H1 (cell line): ENCODE measurements at regions not wholly inside any gene's neighbourhood (a gene's known extent, or its start where the extent isn't known, plus 50 kb on each side); places are given as distances from the start of the nearest gene placed in this dataset.

ENCODE experiments used
- BCL11A ChIP-seq, 2 experiments: IDR thresholded peaks; one replicate each; pipeline ENCODE4 v1.6.1; 2011; ENCODE audit warnings: low read depth in 2 of 2, low read length in 2 of 2, mild to moderate bottlenecking in 2 of 2
- CEBPB ChIP-seq: IDR thresholded peaks from 2 replicates; pipeline ENCODE4 v1.6.1; 2012; ENCODE audit warnings: low read depth, low read length
- CHD1 ChIP-seq: IDR thresholded peaks from 2 replicates; pipeline ENCODE4 v1.6.1; 2012; ENCODE audit warnings: low read depth, low read length, improper control_type of control experiment
- HDAC2 ChIP-seq, 2 experiments: fragments of 300-600 bp in 1 of 2; sonication (generic) in 1 of 2; IDR thresholded peaks; 2 replicates each; pipeline ENCODE4 v1.6.1; 2011 to 2012; ENCODE audit warnings: low read depth in 2 of 2, low read length in 2 of 2, mild to moderate bottlenecking in 2 of 2, moderate library complexity in 2 of 2, borderline replicate concordance in 1 of 2, inconsistent platforms in 1 of 2
- HDAC6 ChIP-seq: IDR thresholded peaks from one replicate; pipeline ENCODE4 v1.7.1; 2012; ENCODE audit warnings: low read depth, mild to moderate bottlenecking, inconsistent platforms, low read length, moderate library complexity
- POLR2AphosphoS5 ChIP-seq: IDR thresholded peaks from 2 replicates; pipeline ENCODE4 v1.6.1; 2011; ENCODE audit warnings: low read depth, low read length
- POU5F1 ChIP-seq: IDR thresholded peaks from 2 replicates; pipeline ENCODE4 v1.6.1; 2011; ENCODE audit warnings: low read depth, mild to moderate bottlenecking, low read length, moderate library complexity
- RAD21 ChIP-seq, 2 experiments: IDR thresholded peaks in 1 of 2; conservative IDR thresholded peaks in 1 of 2; 2 replicates each; pipeline ENCODE4 v1.6.1; 2011; ENCODE audit warnings: low read depth in 2 of 2, low read length in 2 of 2, improper control_type of control experiment in 1 of 2, inconsistent platforms in 1 of 2, mild to moderate bottlenecking in 1 of 2, moderate library complexity in 1 of 2
- SUZ12 ChIP-seq: fragments of 200-600 bp; sonication (generic); IDR thresholded peaks from 2 replicates; pipeline ENCODE4 v1.6.1; 2012; ENCODE audit warnings: mild to moderate bottlenecking, inconsistent platforms, low read length, moderate library complexity, mixed read lengths
- YY1 ChIP-seq: IDR thresholded peaks from 2 replicates; pipeline ENCODE4 v1.6.1; 2011; ENCODE audit warnings: low read depth, mild to moderate bottlenecking, low read length
- ZNF274 ChIP-seq: IDR thresholded peaks from 2 replicates; pipeline ENCODE4 v1.7.0; 2012; ENCODE audit warnings: low read length, borderline replicate concordance; ENCODE audit errors: extremely low read depth
- TF ChIP-seq, protein P1 (sequence below): fragments of 300-600 bp; sonication (generic); IDR thresholded peaks from 2 replicates; pipeline ENCODE4 v1.7.1; 2012; ENCODE audit warnings: low read length, moderate library complexity, mild to moderate bottlenecking, inconsistent platforms; ENCODE audit not compliant: insufficient replicate concordance

DNA sequence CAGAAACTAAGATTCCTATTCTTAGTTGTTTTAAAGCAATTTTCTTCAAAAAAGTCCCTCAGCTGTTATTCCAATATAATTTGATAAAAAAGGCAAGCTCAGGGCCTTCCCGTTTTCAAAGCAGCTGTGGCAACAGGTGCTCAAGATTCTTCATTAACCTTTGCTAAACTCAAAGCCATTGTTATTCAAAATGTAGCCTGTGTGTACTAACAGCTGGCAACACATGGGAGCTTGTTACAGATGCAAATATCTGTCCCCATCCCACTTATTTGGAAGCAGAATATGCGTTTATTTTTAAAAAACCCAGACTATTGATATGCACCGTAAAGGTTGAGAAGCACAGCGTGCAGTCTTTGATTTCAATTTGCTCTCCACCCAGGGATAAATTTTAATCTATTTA is 210.4 kb upstream of the SYT10 start (continued):
- TF ChIP-seq, protein P1, sequence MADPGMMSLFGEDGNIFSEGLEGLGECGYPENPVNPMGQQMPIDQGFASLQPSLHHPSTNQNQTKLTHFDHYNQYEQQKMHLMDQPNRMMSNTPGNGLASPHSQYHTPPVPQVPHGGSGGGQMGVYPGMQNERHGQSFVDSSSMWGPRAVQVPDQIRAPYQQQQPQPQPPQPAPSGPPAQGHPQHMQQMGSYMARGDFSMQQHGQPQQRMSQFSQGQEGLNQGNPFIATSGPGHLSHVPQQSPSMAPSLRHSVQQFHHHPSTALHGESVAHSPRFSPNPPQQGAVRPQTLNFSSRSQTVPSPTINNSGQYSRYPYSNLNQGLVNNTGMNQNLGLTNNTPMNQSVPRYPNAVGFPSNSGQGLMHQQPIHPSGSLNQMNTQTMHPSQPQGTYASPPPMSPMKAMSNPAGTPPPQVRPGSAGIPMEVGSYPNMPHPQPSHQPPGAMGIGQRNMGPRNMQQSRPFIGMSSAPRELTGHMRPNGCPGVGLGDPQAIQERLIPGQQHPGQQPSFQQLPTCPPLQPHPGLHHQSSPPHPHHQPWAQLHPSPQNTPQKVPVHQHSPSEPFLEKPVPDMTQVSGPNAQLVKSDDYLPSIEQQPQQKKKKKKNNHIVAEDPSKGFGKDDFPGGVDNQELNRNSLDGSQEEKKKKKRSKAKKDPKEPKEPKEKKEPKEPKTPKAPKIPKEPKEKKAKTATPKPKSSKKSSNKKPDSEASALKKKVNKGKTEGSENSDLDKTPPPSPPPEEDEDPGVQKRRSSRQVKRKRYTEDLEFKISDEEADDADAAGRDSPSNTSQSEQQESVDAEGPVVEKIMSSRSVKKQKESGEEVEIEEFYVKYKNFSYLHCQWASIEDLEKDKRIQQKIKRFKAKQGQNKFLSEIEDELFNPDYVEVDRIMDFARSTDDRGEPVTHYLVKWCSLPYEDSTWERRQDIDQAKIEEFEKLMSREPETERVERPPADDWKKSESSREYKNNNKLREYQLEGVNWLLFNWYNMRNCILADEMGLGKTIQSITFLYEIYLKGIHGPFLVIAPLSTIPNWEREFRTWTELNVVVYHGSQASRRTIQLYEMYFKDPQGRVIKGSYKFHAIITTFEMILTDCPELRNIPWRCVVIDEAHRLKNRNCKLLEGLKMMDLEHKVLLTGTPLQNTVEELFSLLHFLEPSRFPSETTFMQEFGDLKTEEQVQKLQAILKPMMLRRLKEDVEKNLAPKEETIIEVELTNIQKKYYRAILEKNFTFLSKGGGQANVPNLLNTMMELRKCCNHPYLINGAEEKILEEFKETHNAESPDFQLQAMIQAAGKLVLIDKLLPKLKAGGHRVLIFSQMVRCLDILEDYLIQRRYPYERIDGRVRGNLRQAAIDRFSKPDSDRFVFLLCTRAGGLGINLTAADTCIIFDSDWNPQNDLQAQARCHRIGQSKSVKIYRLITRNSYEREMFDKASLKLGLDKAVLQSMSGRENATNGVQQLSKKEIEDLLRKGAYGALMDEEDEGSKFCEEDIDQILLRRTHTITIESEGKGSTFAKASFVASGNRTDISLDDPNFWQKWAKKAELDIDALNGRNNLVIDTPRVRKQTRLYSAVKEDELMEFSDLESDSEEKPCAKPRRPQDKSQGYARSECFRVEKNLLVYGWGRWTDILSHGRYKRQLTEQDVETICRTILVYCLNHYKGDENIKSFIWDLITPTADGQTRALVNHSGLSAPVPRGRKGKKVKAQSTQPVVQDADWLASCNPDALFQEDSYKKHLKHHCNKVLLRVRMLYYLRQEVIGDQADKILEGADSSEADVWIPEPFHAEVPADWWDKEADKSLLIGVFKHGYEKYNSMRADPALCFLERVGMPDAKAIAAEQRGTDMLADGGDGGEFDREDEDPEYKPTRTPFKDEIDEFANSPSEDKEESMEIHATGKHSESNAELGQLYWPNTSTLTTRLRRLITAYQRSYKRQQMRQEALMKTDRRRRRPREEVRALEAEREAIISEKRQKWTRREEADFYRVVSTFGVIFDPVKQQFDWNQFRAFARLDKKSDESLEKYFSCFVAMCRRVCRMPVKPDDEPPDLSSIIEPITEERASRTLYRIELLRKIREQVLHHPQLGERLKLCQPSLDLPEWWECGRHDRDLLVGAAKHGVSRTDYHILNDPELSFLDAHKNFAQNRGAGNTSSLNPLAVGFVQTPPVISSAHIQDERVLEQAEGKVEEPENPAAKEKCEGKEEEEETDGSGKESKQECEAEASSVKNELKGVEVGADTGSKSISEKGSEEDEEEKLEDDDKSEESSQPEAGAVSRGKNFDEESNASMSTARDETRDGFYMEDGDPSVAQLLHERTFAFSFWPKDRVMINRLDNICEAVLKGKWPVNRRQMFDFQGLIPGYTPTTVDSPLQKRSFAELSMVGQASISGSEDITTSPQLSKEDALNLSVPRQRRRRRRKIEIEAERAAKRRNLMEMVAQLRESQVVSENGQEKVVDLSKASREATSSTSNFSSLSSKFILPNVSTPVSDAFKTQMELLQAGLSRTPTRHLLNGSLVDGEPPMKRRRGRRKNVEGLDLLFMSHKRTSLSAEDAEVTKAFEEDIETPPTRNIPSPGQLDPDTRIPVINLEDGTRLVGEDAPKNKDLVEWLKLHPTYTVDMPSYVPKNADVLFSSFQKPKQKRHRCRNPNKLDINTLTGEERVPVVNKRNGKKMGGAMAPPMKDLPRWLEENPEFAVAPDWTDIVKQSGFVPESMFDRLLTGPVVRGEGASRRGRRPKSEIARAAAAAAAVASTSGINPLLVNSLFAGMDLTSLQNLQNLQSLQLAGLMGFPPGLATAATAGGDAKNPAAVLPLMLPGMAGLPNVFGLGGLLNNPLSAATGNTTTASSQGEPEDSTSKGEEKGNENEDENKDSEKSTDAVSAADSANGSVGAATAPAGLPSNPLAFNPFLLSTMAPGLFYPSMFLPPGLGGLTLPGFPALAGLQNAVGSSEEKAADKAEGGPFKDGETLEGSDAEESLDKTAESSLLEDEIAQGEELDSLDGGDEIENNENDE = peak; percentile 35
- TF ChIP-seq POLR2AphosphoS5 = no peak
- TF ChIP-seq POU5F1 = peak; percentile 89; the same call in 1 of the 2 replicates
- no peak for TF ChIP-seq RAD21 (IDR thresholded peaks at IDR 0.05 in 1 of 2, conservative IDR thresholded peaks at IDR 0.05 in 1 of 2; ENCODE audit: low read depth in 2 of 2, low read length in 2 of 2)
- TF ChIP-seq HDAC2 (IDR thresholded peaks at IDR 0.05; ENCODE audit: borderline replicate concordance in 1 of 2, low read depth in 2 of 2, low read length in 2 of 2) = peak in 1 of 2 experiments; percentile 84; a peak in 1 of 4 replicates
- peak in 1 of 2 experiments; percentile 11 for TF ChIP-seq BCL11A (IDR thresholded peaks at IDR 0.05; ENCODE audit: low read depth in 2 of 2, low read length in 2 of 2)
- TF ChIP-seq CHD1 = no peak
- no peak for TF ChIP-seq HDAC6
- TF ChIP-seq SUZ12 = no peak
- 0 out of 2 replicates have a peak, but pooled peaks have one; percentile 12 for TF ChIP-seq CEBPB
- TF ChIP-seq YY1 = no peak
- no peak for TF ChIP-seq ZNF274
